HCT116 (cell line): ENCODE measurements at regions not wholly inside any gene's neighbourhood (a gene's known extent, or its start where the extent isn't known, plus 50 kb on each side); places are given as distances from the start of the nearest gene placed in this dataset.

Source experiments
- ATAC-seq: fragments of 200-7000 bp; cut with Tn5 transposase; 2 replicates; pipeline ENCODE4 v1.9.1; 2020; ENCODE audit warnings: mild to moderate bottlenecking, moderate library complexity
- BruUV-seq: library from RNA; stranded (reverse); fragments of 400-500 nt; replicated peaks from 2 replicates; lab custom pipeline; 2021; lab: Mats Ljungman, UMichigan
- CTCF ChIA-PET: fragments of 300-600 bp; sonication (Branson Sonifier 250); formaldehyde crosslinking; loops from one replicate; lab custom pipeline; 2021; ENCODE audit warnings: antibody characterized with exemption; lab: Charles Lee
- POLR2A ChIA-PET: fragments of 300-600, 350-600 bp; sonication (Branson Sonifier 250); formaldehyde crosslinking; loops from one replicate; lab custom pipeline; 2021; ENCODE audit warnings: antibody characterized with exemption; lab: Charles Lee
- RAD21 ChIA-PET, 2 experiments: fragments of 300-600 bp; sonication (Branson Sonifier 250); formaldehyde crosslinking; loops; one replicate each; lab custom pipeline; 2023; ENCODE audit warnings: low total read pairs in 2 of 2; ENCODE audit not compliant: uncharacterized antibody in 2 of 2, unreplicated experiment in 2 of 2, low non-redundant PET in 1 of 2; lab: Charles Lee
- DNase-seq: peaks from one replicate; pipeline ENCODE4 v3.0.0-alpha.2; 2010; ENCODE audit warnings: low read depth, low spot score
- H2AFZ ChIP-seq: fragments of 200-600 bp; shearing (Covaris generic), sonication (generic); 2 replicates; pipeline ENCODE4 v1.6.1; 2017; ENCODE audit warnings: low read depth, mixed run types, mixed read lengths, antibody characterized with exemption, low read length; ENCODE audit not compliant: poor library complexity, severe bottlenecking
- H3K27ac ChIP-seq: 2 replicates; pipeline ENCODE4 v1.5.1; 2012; ENCODE audit warnings: low read depth, low read length
- H3K27me3 ChIP-seq: fragments of 200-600 bp; sonication (generic); 2 replicates; pipeline ENCODE4 v1.6.1; 2016; ENCODE audit warnings: mixed run types, low read length, mixed read lengths; ENCODE audit not compliant: insufficient read depth
- H3K36me3 ChIP-seq, 2 experiments: fragments of 200-500 bp in 1 of 2; fragments of 200-600 bp in 1 of 2; sonication (Bioruptor generic) in 1 of 2; sonication (generic) in 1 of 2; 2 replicates each; pipeline versions ENCODE4 v1.5.1 to v1.6.1; 2014 to 2016; ENCODE audit warnings: low read length in 2 of 2, inconsistent platforms in 1 of 2, mixed read lengths in 1 of 2, mixed run types in 1 of 2; ENCODE audit not compliant: insufficient read depth in 2 of 2, control insufficient read depth in 1 of 2
- H3K4me1 ChIP-seq, 2 experiments: fragments of 200-600 bp in 1 of 2; sonication (generic) in 1 of 2; 2 replicates each; pipeline versions ENCODE4 v1.5.1 to v1.6.1; 2012 to 2017; ENCODE audit warnings: low read length in 2 of 2, inconsistent platforms in 1 of 2, mild to moderate bottlenecking in 1 of 2, mixed read lengths in 1 of 2, mixed run types in 1 of 2, moderate library complexity in 1 of 2; ENCODE audit not compliant: insufficient read depth in 2 of 2, control insufficient read depth in 1 of 2
- H3K4me2 ChIP-seq: fragments of 200-600 bp; sonication (generic); 2 replicates; pipeline ENCODE4 v1.6.1; 2017; ENCODE audit warnings: mixed run types, low read length, mixed read lengths
- H3K4me3 ChIP-seq, 2 experiments: fragments of 200-600 bp in 1 of 2; sonication (generic) in 1 of 2; replicated peaks in 1 of 2; 2 replicates each; pipeline ENCODE4 v1.5.1; 2011 to 2016; ENCODE audit warnings: low read length in 2 of 2, control low read depth in 1 of 2, low read depth in 1 of 2, mild to moderate bottlenecking in 1 of 2, mixed read lengths in 1 of 2, mixed run types in 1 of 2
- H3K79me2 ChIP-seq: fragments of 200-600 bp; sonication (generic); 2 replicates; pipeline ENCODE4 v1.6.1; 2017; ENCODE audit warnings: mild to moderate bottlenecking, mixed run types, low read length, moderate library complexity, mixed read lengths; ENCODE audit not compliant: insufficient read depth
- H3K9ac ChIP-seq: fragments of 200-600 bp; sonication (generic); 2 replicates; pipeline ENCODE4 v1.6.1; 2016; ENCODE audit warnings: low read length, mixed read lengths
- H3K9me2 ChIP-seq: fragments of 200-600 bp; sonication (generic), shearing (Covaris generic); 2 replicates; pipeline ENCODE4 v1.6.1; 2017; ENCODE audit warnings: mixed run types, mild to moderate bottlenecking, moderate library complexity; ENCODE audit not compliant: insufficient read depth
- H3K9me3 ChIP-seq, 2 experiments: fragments of 200-500 bp in 1 of 2; fragments of 200-600 bp in 1 of 2; sonication (Bioruptor generic) in 1 of 2; sonication (generic) in 1 of 2; 2 replicates each; pipeline ENCODE4 v1.6.1; 2014 to 2017; ENCODE audit warnings: low read length in 2 of 2, mixed read lengths in 2 of 2, inconsistent platforms in 1 of 2, low read depth in 1 of 2, mild to moderate bottlenecking in 1 of 2, mixed run types in 1 of 2, moderate library complexity in 1 of 2; ENCODE audit not compliant: control insufficient read depth in 1 of 2, insufficient read depth in 1 of 2
- H4K20me1 ChIP-seq: fragments of 200-600 bp; sonication (generic), shearing (Covaris generic); 2 replicates; pipeline ENCODE4 v1.6.1; 2017; ENCODE audit warnings: mixed run types, mild to moderate bottlenecking, moderate library complexity; ENCODE audit not compliant: insufficient read depth
- CEBPB ChIP-seq: IDR thresholded peaks from 2 replicates; pipeline ENCODE4 v1.6.1; 2012; ENCODE audit warnings: low read depth
- CTCF ChIP-seq, 3 experiments: fragments of 200-600 bp in 1 of 3; sonication (generic) in 1 of 3; IDR thresholded peaks in 2 of 3; conservative IDR thresholded peaks in 1 of 3; 2 replicates each; pipeline ENCODE4 v1.5.1; 2012 to 2017; ENCODE audit warnings: low read depth in 2 of 3, low read length in 2 of 3, antibody characterized with exemption in 1 of 3, borderline replicate concordance in 1 of 3, control low read depth in 1 of 3, mild to moderate bottlenecking in 1 of 3, mixed read lengths in 1 of 3, mixed run types in 1 of 3, moderate library complexity in 1 of 3; ENCODE audit not compliant: insufficient read depth in 1 of 3
- EGR1 ChIP-seq: IDR thresholded peaks from 2 replicates; pipeline ENCODE4 v1.6.1; 2012; ENCODE audit warnings: low read depth
- ELF1 ChIP-seq: IDR thresholded peaks from 2 replicates; pipeline ENCODE4 v1.6.1; 2012; ENCODE audit warnings: low read depth, borderline replicate concordance
- EZH2phosphoT487 ChIP-seq: fragments of 200-600 bp; IDR thresholded peaks from 2 replicates; pipeline ENCODE4 v1.6.1; 2018; ENCODE audit warnings: antibody characterized with exemption, borderline replicate concordance
- MAX ChIP-seq: IDR thresholded peaks from 2 replicates; pipeline ENCODE4 v1.6.1; 2012
- POLR2A ChIP-seq: IDR thresholded peaks from 2 replicates; pipeline ENCODE4 v1.7.0; 2011; ENCODE audit warnings: borderline replicate concordance; ENCODE audit not compliant: insufficient read depth, insufficient read length; ENCODE audit errors: extremely low read depth
- POLR2AphosphoS5 ChIP-seq: IDR thresholded peaks from 2 replicates; pipeline ENCODE4 v1.6.1; 2011; ENCODE audit warnings: mild to moderate bottlenecking, low read depth, low read length, moderate library complexity
- RAD21 ChIP-seq: IDR thresholded peaks from 2 replicates; pipeline ENCODE4 v1.6.1; 2012; ENCODE audit warnings: low read depth, mild to moderate bottlenecking
- REST ChIP-seq: IDR thresholded peaks from 2 replicates; pipeline ENCODE4 v1.6.1; 2012; ENCODE audit warnings: low read depth
- SP1 ChIP-seq: IDR thresholded peaks from 2 replicates; pipeline ENCODE4 v1.6.1; 2012; ENCODE audit warnings: low read depth
- YY1 ChIP-seq: IDR thresholded peaks from 2 replicates; pipeline ENCODE4 v1.6.1; 2011; ENCODE audit warnings: low read length, low read depth, moderate library complexity, mild to moderate bottlenecking; ENCODE audit not compliant: insufficient replicate concordance; ENCODE audit errors: extremely low read depth
- ZBTB33 ChIP-seq: IDR thresholded peaks from 2 replicates; pipeline ENCODE4 v1.6.1; 2011; ENCODE audit warnings: mild to moderate bottlenecking, low read length, moderate library complexity; ENCODE audit not compliant: insufficient replicate concordance; ENCODE audit errors: extremely low read depth
- ZNF274 ChIP-seq: fragments of 200-500 bp; sonication (Bioruptor generic); IDR thresholded peaks from 2 replicates; pipeline ENCODE4 v1.6.1; 2014; ENCODE audit warnings: mild to moderate bottlenecking, low read depth, low read length, inconsistent platforms
- intact Hi-C: fragments of 100-400 bp; cut with micrococcal nuclease; formaldehyde crosslinking; loops from 2 replicates; pipeline ENCODE4 v1.10.0; 2022

- no TSS peak for BruUV-seq
- no peak overlapping the region for H3K4me2 ChIP-seq
- H3K79me2 ChIP-seq: no peaks in the 10 kb centered on the region
- ChIA-PET POLR2A (no interaction called here), RAD21 (no interaction called here), CTCF (no interaction called here)
- H3K9me3 ChIP-seq: no peaks in the 10 kb centered on the region
- H3K27me3 ChIP-seq: no peaks in the 10 kb centered on the region
- no peak for TF ChIP-seq REST
- no peak for TF ChIP-seq EZH2phosphoT487
- no peak for TF ChIP-seq POLR2A
- no peak for TF ChIP-seq CTCF (IDR thresholded peaks at IDR 0.05 in 2 of 3, conservative IDR thresholded peaks at IDR 0.05 in 1 of 3; ENCODE audit: borderline replicate concordance in 1 of 3, insufficient read depth in 1 of 3, low read depth in 2 of 3, low read length in 2 of 3)
- no peak for TF ChIP-seq SP1
- no peak for TF ChIP-seq ELF1
- TF ChIP-seq YY1: no peak
- no peak for TF ChIP-seq EGR1
- no peak for TF ChIP-seq ZNF274
- TF ChIP-seq POLR2AphosphoS5: no peak
- no peak for TF ChIP-seq MAX
- no peak for TF ChIP-seq ZBTB33
- TF ChIP-seq CEBPB: no peak
- TF ChIP-seq RAD21: no peak
- intact Hi-C loops: no loop called here
- no peak overlapping the region for H3K27ac ChIP-seq
- H3K4me3 ChIP-seq: no peak overlapping the region
- H2AFZ ChIP-seq: no peak overlapping the region
- DNase-seq (no peak), ATAC-seq (no peak)
- H4K20me1 ChIP-seq: no peaks in the 10 kb centered on the region
- H3K9me2 ChIP-seq: no peaks in the 10 kb centered on the region
- no peaks in the 10 kb centered on the region for H3K36me3 ChIP-seq
- no peak overlapping the region for H3K9ac ChIP-seq
- no peaks in the 10 kb centered on the region for H3K4me1 ChIP-seq
Measured at GRCh38 chr5:173831196-173831914, 56.8 kb upstream of the CPEB4 start.
